Astrocyte (in vitro differentiated cells and primary cell): ENCODE measurements at regions not wholly inside any gene's neighbourhood (a gene's known extent, or its start where the extent isn't known, plus 50 kb on each side); places are given as distances from the start of the nearest gene placed in this dataset.

Experiments
- EZH2 ChIP-seq: IDR thresholded peaks from 2 replicates; pipeline ENCODE4 v1.6.1; 2012; ENCODE audit warnings: mild to moderate bottlenecking, low read length, inconsistent platforms; ENCODE audit not compliant: insufficient read depth
- TF ChIP-seq, protein P1 (sequence below): IDR thresholded peaks from 2 replicates; pipeline ENCODE4 v1.5.1; 2011; ENCODE audit warnings: low read depth, mild to moderate bottlenecking, inconsistent platforms, low read length, moderate library complexity; ENCODE audit not compliant: insufficient read depth

- no peak for TF ChIP-seq EZH2
- TF ChIP-seq, protein P1, sequence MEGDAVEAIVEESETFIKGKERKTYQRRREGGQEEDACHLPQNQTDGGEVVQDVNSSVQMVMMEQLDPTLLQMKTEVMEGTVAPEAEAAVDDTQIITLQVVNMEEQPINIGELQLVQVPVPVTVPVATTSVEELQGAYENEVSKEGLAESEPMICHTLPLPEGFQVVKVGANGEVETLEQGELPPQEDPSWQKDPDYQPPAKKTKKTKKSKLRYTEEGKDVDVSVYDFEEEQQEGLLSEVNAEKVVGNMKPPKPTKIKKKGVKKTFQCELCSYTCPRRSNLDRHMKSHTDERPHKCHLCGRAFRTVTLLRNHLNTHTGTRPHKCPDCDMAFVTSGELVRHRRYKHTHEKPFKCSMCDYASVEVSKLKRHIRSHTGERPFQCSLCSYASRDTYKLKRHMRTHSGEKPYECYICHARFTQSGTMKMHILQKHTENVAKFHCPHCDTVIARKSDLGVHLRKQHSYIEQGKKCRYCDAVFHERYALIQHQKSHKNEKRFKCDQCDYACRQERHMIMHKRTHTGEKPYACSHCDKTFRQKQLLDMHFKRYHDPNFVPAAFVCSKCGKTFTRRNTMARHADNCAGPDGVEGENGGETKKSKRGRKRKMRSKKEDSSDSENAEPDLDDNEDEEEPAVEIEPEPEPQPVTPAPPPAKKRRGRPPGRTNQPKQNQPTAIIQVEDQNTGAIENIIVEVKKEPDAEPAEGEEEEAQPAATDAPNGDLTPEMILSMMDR = no peak
Measured at GRCh38 chr20:54282625-54283024, 74.7 kb downstream of the PFDN4 start.
